Mesenchymal stem cell (in vitro differentiated cells and primary cell): ENCODE measurements at regions not wholly inside any gene's neighbourhood (a gene's known extent, or its start where the extent isn't known, plus 50 kb on each side); places are given as distances from the start of the nearest gene placed in this dataset.
"Not testable (repeated sequence)": the region's sequence is repeated elsewhere in the genome, so short reads cannot be mapped to it uniquely, and the experiment has no call there.

Source experiments
- DNase-seq: peaks from one replicate; pipeline ENCODE4 v3.0.0-alpha.2; 2013
- H2AFZ ChIP-seq: one replicate; pipeline ENCODE4 v1.6.1; 2013; ENCODE audit warnings: low read depth, mild to moderate bottlenecking, control low read depth, inconsistent platforms, low read length, moderate library complexity
- H2AK5ac ChIP-seq: 2 replicates; pipeline ENCODE4 v1.6.1; 2013; ENCODE audit warnings: low read length, moderate library complexity, mild to moderate bottlenecking, inconsistent platforms; ENCODE audit not compliant: severe bottlenecking
- H2BK120ac ChIP-seq: one replicate; pipeline ENCODE4 v1.6.1; 2013; ENCODE audit warnings: low read depth, mild to moderate bottlenecking, inconsistent platforms, low read length, moderate library complexity
- H2BK12ac ChIP-seq, 2 experiments: one replicate each; pipeline ENCODE4 v1.6.1; 2013; ENCODE audit warnings: inconsistent platforms in 2 of 2, low read length in 2 of 2, mild to moderate bottlenecking in 2 of 2, moderate library complexity in 2 of 2, control low read depth in 1 of 2
- H2BK15ac ChIP-seq: one replicate; pipeline ENCODE4 v1.6.1; 2013; ENCODE audit warnings: mild to moderate bottlenecking, low read depth, inconsistent platforms; ENCODE audit not compliant: poor library complexity, severe bottlenecking
- H2BK5ac ChIP-seq: 2 replicates; pipeline ENCODE4 v1.6.1; 2013; ENCODE audit warnings: low read depth, mild to moderate bottlenecking, low read length, control low read depth, inconsistent platforms; ENCODE audit not compliant: poor library complexity, severe bottlenecking
- H3K14ac ChIP-seq, 2 experiments: one replicate each; pipeline ENCODE4 v1.6.1; 2013; ENCODE audit warnings: inconsistent platforms in 2 of 2, low read length in 2 of 2, control low read depth in 1 of 2, mild to moderate bottlenecking in 1 of 2, moderate library complexity in 1 of 2
- H3K18ac ChIP-seq, 2 experiments: one replicate each; pipeline ENCODE4 v1.6.1; 2013; ENCODE audit warnings: inconsistent platforms in 2 of 2, low read length in 2 of 2, control low read depth in 1 of 2, low read depth in 1 of 2, mild to moderate bottlenecking in 1 of 2
- H3K23ac ChIP-seq, 2 experiments: one replicate each; pipeline ENCODE4 v1.6.1; 2013; ENCODE audit warnings: inconsistent platforms in 2 of 2, low read length in 2 of 2, mild to moderate bottlenecking in 2 of 2, moderate library complexity in 2 of 2, control low read depth in 1 of 2
- H3K27ac ChIP-seq: 2 replicates; pipeline ENCODE4 v1.5.1; 2013; ENCODE audit warnings: mild to moderate bottlenecking, moderate library complexity, low read length, control low read depth, inconsistent platforms; ENCODE audit not compliant: poor library complexity, severe bottlenecking
- H3K27me3 ChIP-seq, 2 experiments: 2 replicates each; pipeline versions ENCODE4 v1.6.1 to v1.7.0; 2013; ENCODE audit warnings: low read length in 2 of 2, mild to moderate bottlenecking in 2 of 2, moderate library complexity in 2 of 2, control low read depth in 1 of 2, inconsistent platforms in 1 of 2; ENCODE audit not compliant: control insufficient read depth in 1 of 2, insufficient read depth in 1 of 2
- H3K36me3 ChIP-seq, 2 experiments: 2 replicates each; pipeline versions ENCODE4 v1.6.1 to v1.7.0; 2013; ENCODE audit warnings: low read length in 2 of 2, control low read depth in 1 of 2, inconsistent platforms in 1 of 2, low read depth in 1 of 2, mild to moderate bottlenecking in 1 of 2; ENCODE audit not compliant: insufficient read depth in 2 of 2, control insufficient read depth in 1 of 2
- H3K4ac ChIP-seq, 2 experiments: one replicate each; pipeline ENCODE4 v1.6.1; 2013; ENCODE audit warnings: inconsistent platforms in 2 of 2, low read length in 2 of 2, mild to moderate bottlenecking in 2 of 2, moderate library complexity in 2 of 2, control low read depth in 1 of 2, low read depth in 1 of 2
- H3K4me1 ChIP-seq: 2 replicates; pipeline ENCODE4 v1.6.1; 2013; ENCODE audit warnings: low read depth, low read length, control low read depth; ENCODE audit not compliant: control insufficient read depth, insufficient read depth
- H3K4me2 ChIP-seq: 2 replicates; pipeline ENCODE4 v1.6.1; 2013; ENCODE audit warnings: low read length, mild to moderate bottlenecking, inconsistent platforms; ENCODE audit not compliant: poor library complexity, severe bottlenecking
- H3K4me3 ChIP-seq, 2 experiments: 2 replicates each; pipeline versions ENCODE4 v1.5.1 to v1.7.0; 2013; ENCODE audit warnings: low read length in 2 of 2, mild to moderate bottlenecking in 2 of 2, control low read depth in 1 of 2, low read depth in 1 of 2; ENCODE audit not compliant: insufficient read depth in 1 of 2
- H3K79me1 ChIP-seq: replicated peaks from 2 replicates; pipeline ENCODE4 v1.6.1; 2013; ENCODE audit warnings: mild to moderate bottlenecking, control low read depth, low read length, inconsistent platforms; ENCODE audit not compliant: poor library complexity, severe bottlenecking
- H3K9ac ChIP-seq: 2 replicates; pipeline ENCODE4 v1.7.0; 2013; ENCODE audit warnings: mild to moderate bottlenecking, low read length, moderate library complexity
- H3K9me3 ChIP-seq: 2 replicates; pipeline ENCODE4 v1.7.0; 2013; ENCODE audit warnings: mild to moderate bottlenecking, low read length; ENCODE audit not compliant: control insufficient read depth
- H4K8ac ChIP-seq: one replicate; pipeline ENCODE4 v1.6.1; 2013; ENCODE audit warnings: inconsistent platforms, mild to moderate bottlenecking, low read length, moderate library complexity
- H4K91ac ChIP-seq: one replicate; pipeline ENCODE4 v1.6.1; 2013; ENCODE audit warnings: mild to moderate bottlenecking, low read length, inconsistent platforms
- WGBS: methylation state at CpG from one replicate; pipeline ENCODE4 v1.1.7; 2013; ENCODE audit warnings: mixed read lengths; 5-methylcytosine and 5-hydroxymethylcytosine counted together

- H3K9ac ChIP-seq, H3K27me3 ChIP-seq, H2BK12ac ChIP-seq, H3K14ac ChIP-seq, H3K79me1 ChIP-seq, H3K4ac ChIP-seq, H4K8ac ChIP-seq, H3K23ac ChIP-seq, H2AFZ ChIP-seq, H3K4me2 ChIP-seq, H2AK5ac ChIP-seq, H3K18ac ChIP-seq, H3K9me3 ChIP-seq, H4K91ac ChIP-seq, H3K4me3 ChIP-seq, H2BK15ac ChIP-seq, H2BK5ac ChIP-seq, DNase-seq, H2BK120ac ChIP-seq, H3K4me1 ChIP-seq, H3K36me3 ChIP-seq, H3K27ac ChIP-seq: not testable (repeated sequence)
- WGBS = 98% methylated on average over 3 of the region's 3 CpGs
Observed at GRCh38 chr20:39957911-39958310, 731.1 kb downstream of the MAFB start.

GRCh38 chr20:39954621-39955020 lies 734.4 kb downstream of the MAFB start:
- WGBS = 90% methylated on average over 1 of the region's 2 CpGs
- Histone ChIP-seq H3K79me1 (no peaks in the 10 kb centered on the region), H2BK15ac (no peak overlapping the region), H3K4me3 (peak overlapping the region in 1 of 2 experiments; percentile 5), H4K91ac (no peak overlapping the region), H2AFZ (no peak overlapping the region), H3K4me2 (no peak overlapping the region), H3K9me3 (no peaks in the 10 kb centered on the region), H2AK5ac (no peak overlapping the region), H3K14ac (no peak overlapping the region), H2BK5ac (no peak overlapping the region), H3K18ac (no peak overlapping the region), H3K9ac (peak overlapping the region; percentile 27), H2BK12ac (no peak overlapping the region), H3K27ac (no peak overlapping the region), H4K8ac (no peak overlapping the region), H3K4me1 (no peaks in the 10 kb centered on the region), H3K4ac (no peak overlapping the region), H3K36me3 (no peaks in the 10 kb centered on the region), H3K23ac (no peak overlapping the region), H3K27me3 (no peaks in the 10 kb centered on the region), H2BK120ac (no peak overlapping the region)
- no peak for DNase-seq

- no peak overlapping the region for H3K18ac ChIP-seq
- H2AK5ac ChIP-seq = no peak overlapping the region
- H3K4me2 ChIP-seq = no peak overlapping the region
- no peak for DNase-seq
- H3K9ac ChIP-seq = no peak overlapping the region
- no peak overlapping the region for H3K14ac ChIP-seq
- H3K79me1 ChIP-seq = no peaks in the 10 kb centered on the region
- no peaks in the 10 kb centered on the region for H3K4me1 ChIP-seq
- H2AFZ ChIP-seq = no peak overlapping the region
- no peak overlapping the region for H3K4ac ChIP-seq
- H2BK15ac ChIP-seq = no peak overlapping the region
- 100% methylated on average over 1 of the region's 2 CpGs for WGBS
- H4K8ac ChIP-seq = no peak overlapping the region
- H3K27me3 ChIP-seq = no peaks in the 10 kb centered on the region
- no peaks in the 10 kb centered on the region for H3K9me3 ChIP-seq
- no peak overlapping the region for H3K27ac ChIP-seq
- no peak overlapping the region for H4K91ac ChIP-seq
- no peak overlapping the region for H2BK5ac ChIP-seq
- H3K36me3 ChIP-seq = no peaks in the 10 kb centered on the region
- no peak overlapping the region for H2BK12ac ChIP-seq
- H3K4me3 ChIP-seq = no peak overlapping the region
- no peak overlapping the region for H2BK120ac ChIP-seq
- H3K23ac ChIP-seq = no peak overlapping the region
Observed at GRCh38 chr20:39946931-39947330, 742.1 kb downstream of the MAFB start.

- H2AK5ac ChIP-seq = no peak overlapping the region
- no peak overlapping the region for H3K9ac ChIP-seq
- H4K8ac ChIP-seq = no peak overlapping the region
- no peak overlapping the region for H2BK5ac ChIP-seq
- H3K4me3 ChIP-seq = no peak overlapping the region
- H2BK15ac ChIP-seq = no peak overlapping the region
- H2BK120ac ChIP-seq = no peak overlapping the region
- no peaks in the 10 kb centered on the region for H3K27me3 ChIP-seq
- H3K4ac ChIP-seq = no peak overlapping the region
- no peak overlapping the region for H3K27ac ChIP-seq
- no peaks in the 10 kb centered on the region for H3K79me1 ChIP-seq
- no peak overlapping the region for H4K91ac ChIP-seq
- DNase-seq = no peak
- no peaks in the 10 kb centered on the region for H3K4me1 ChIP-seq
- no peaks in the 10 kb centered on the region for H3K36me3 ChIP-seq
- H3K14ac ChIP-seq = no peak overlapping the region
- no peak overlapping the region for H2BK12ac ChIP-seq
- H3K4me2 ChIP-seq = no peak overlapping the region
- no peak overlapping the region for H2AFZ ChIP-seq
- H3K23ac ChIP-seq = no peak overlapping the region
- WGBS = 58% methylated on average over 3 of the region's 5 CpGs
- no peaks in the 10 kb centered on the region for H3K9me3 ChIP-seq
- H3K18ac ChIP-seq = no peak overlapping the region
Observed at GRCh38 chr20:39946053-39946810, 742.8 kb downstream of the MAFB start.
